ACHN (cell line): ENCODE measurements at regions not wholly inside any gene's neighbourhood (a gene's known extent, or its start where the extent isn't known, plus 50 kb on each side); places are given as distances from the start of the nearest gene placed in this dataset.
"Not testable (repeated sequence)": the region's sequence is repeated elsewhere in the genome, so short reads cannot be mapped to it uniquely, and the experiment has no call there.

Experiments
- DNase-seq: peaks from one replicate; pipeline ENCODE4 v3.0.0-alpha.2; 2015
- in situ Hi-C: cut with HindIII; loops from 2 replicates; pipeline ENCODE4 v1.10.0; 2017; ENCODE audit warnings: low sequenced_read_pairs, low pct_ligation_motif_present, low pct_unique_long_range_greater_than_20kb

DNA sequence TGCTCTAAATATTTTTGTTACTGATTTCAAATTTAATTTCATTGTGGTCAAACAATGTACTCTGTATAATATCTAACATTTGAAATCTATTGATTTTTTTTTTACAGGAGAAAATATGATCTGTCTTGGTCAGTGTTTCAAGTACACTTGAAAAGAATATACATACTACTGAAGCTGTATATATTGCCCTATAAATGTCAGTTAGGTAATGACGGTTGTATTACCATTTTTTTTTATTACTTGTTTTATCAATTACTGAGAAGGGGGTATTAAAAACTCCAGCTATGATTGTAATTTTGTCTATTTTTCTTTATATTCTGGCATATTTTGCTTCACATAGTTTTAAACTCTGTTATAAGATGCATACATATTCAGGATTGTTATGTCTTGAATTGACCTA is 59.7 kb upstream of the CACHD1 start:
- in situ Hi-C loops: no loop called here
- no peak for DNase-seq

DNA sequence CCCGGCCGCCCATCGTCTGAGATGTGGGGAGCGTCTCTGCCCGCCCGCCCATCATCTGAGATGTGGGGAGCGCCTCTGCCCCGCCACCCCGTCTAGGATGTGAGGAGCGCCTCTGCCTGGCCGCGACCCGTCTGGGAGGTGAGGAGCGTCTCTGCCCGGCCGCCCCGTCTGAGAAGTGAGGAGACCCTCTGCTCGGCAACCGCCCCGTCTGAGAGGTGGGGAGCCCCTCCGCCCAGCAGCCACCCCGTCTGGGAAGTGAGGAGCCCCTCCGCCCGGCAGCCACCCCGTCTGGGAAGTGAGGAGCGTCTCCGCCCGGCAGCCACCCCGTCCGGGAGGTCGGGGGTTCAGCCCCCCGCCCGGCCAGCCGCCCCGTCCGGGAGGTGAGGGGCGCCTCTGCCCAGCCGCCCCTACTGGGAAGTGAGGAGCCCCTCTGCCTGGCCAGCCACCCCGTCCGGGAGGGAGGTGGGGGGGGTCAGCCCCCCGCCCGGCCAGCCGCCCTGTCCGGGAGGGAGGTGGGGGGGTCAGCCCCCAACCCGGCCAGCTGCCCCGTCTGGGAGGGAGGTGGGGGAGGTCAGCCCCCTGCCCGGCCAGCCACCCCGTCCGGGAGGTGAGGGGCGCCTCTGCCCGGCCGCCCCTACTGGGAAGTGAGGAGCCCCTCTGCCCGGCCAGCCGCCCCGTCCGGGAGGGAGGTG is 54.9 kb upstream of the CACHD1 start:
- DNase-seq, in situ Hi-C loops: not testable (repeated sequence)

DNA sequence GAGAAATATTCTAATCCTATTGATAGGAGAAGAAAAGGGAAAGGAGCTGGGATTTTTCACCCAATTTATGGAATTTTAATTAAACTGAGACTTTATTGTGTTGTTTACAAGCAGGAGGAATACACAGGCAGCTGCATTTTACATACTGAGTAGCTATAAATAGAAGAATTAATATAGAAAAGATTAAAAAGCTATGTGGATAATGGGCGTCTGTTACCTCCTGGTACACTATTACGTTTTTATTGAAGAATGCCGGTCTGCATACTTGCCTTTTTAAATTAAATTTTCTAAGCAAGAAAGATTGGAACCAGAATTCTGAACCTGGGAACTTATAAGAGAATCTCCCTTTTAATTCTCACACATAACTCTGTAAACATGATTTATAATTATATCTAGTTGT is 52.1 kb upstream of the CACHD1 start:
- DNase-seq: no peak
- in situ Hi-C loops: no loop called here
